ENCODE measurements at regions not wholly inside any gene's neighbourhood (a gene's known extent, or its start where the extent isn't known, plus 50 kb on each side); places are given as distances from the start of the nearest gene placed in this dataset.
"Not testable (repeated sequence)": the region's sequence is repeated elsewhere in the genome, so short reads cannot be mapped to it uniquely, and the experiment has no call there.

- H3K9ac ChIP-seq (ENCODE audit: low read length); H3K36me3 ChIP-seq (ENCODE audit: insufficient read depth, low read length); H3K27me3 ChIP-seq (ENCODE audit: control insufficient read depth in 1 of 2, insufficient read depth in 2 of 2, low read length in 2 of 2); H3K9me3 ChIP-seq (ENCODE audit: low read length); H3K27ac ChIP-seq (ENCODE audit: low read depth, low read length); H3K4me3 ChIP-seq (ENCODE audit: low read depth in 1 of 2, low read length in 2 of 2): not testable (repeated sequence)
- H3K4me1 ChIP-seq (ENCODE audit: insufficient read depth, low read length): peaks cover 37% of the 10 kb centered on the region
Observed at GRCh38 chr16:29289516-29290239, 116.8 kb downstream of the NPIPB11 start.

- not testable (repeated sequence) for H3K9ac ChIP-seq (ENCODE audit: low read length); H3K9me3 ChIP-seq (ENCODE audit: low read length); H3K27me3 ChIP-seq (ENCODE audit: control insufficient read depth in 1 of 2, insufficient read depth in 2 of 2, low read length in 2 of 2); H3K36me3 ChIP-seq (ENCODE audit: insufficient read depth, low read length)
- peak overlapping the region in 1 of 2 donors; percentile 11 for H3K4me3 ChIP-seq (ENCODE audit: low read depth in 1 of 2, low read length in 2 of 2)
- peak overlapping the region; percentile 39 for H3K27ac ChIP-seq (ENCODE audit: low read depth, low read length)
- H3K4me1 ChIP-seq (ENCODE audit: insufficient read depth, low read length): peaks cover 37% of the 10 kb centered on the region
Observed at GRCh38 chr16:29288711-29289474, 117.6 kb downstream of the NPIPB11 start.

GRCh38 chr16:29287871-29288535, 118.5 kb downstream of the NPIPB11 start:
- H3K27me3 ChIP-seq (ENCODE audit: control insufficient read depth in 1 of 2, insufficient read depth in 2 of 2, low read length in 2 of 2); H3K36me3 ChIP-seq (ENCODE audit: insufficient read depth, low read length); H3K4me3 ChIP-seq (ENCODE audit: low read depth in 1 of 2, low read length in 2 of 2); H3K27ac ChIP-seq (ENCODE audit: low read depth, low read length); H3K9me3 ChIP-seq (ENCODE audit: low read length); H3K9ac ChIP-seq (ENCODE audit: low read length): not testable (repeated sequence)
- peaks cover 37% of the 10 kb centered on the region for H3K4me1 ChIP-seq (ENCODE audit: insufficient read depth, low read length)

DNA sequence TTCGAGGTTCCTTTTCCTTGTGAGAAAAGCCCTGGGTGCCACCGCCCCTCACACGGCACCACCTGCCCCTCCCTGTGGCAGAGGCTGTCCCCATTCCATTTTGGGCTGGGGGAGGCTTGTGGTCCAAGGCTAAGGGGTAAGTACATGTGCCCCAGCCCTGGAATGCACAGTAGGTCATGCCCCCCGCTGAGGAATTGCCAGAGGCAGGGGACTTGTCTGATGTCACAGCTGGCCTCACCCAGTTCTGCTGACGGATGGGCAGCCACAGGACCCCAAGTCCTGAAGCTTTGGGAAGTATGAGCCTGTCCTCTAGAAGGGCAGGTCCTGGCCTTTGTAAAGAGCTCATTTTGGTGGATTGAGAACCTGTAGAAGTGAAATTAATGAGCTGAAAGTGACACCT, 119.3 kb downstream of the NPIPB11 start:
- peaks cover 37% of the 10 kb centered on the region for H3K4me1 ChIP-seq (ENCODE audit: insufficient read depth, low read length)
- H3K9me3 ChIP-seq (ENCODE audit: low read length); H3K27ac ChIP-seq (ENCODE audit: low read depth, low read length); H3K9ac ChIP-seq (ENCODE audit: low read length); H3K36me3 ChIP-seq (ENCODE audit: insufficient read depth, low read length); H3K4me3 ChIP-seq (ENCODE audit: low read depth in 1 of 2, low read length in 2 of 2); H3K27me3 ChIP-seq (ENCODE audit: control insufficient read depth in 1 of 2, insufficient read depth in 2 of 2, low read length in 2 of 2): not testable (repeated sequence)

- not testable (repeated sequence) for H3K27me3 ChIP-seq (ENCODE audit: control insufficient read depth in 1 of 2, insufficient read depth in 2 of 2, low read length in 2 of 2); H3K36me3 ChIP-seq (ENCODE audit: insufficient read depth, low read length); H3K9ac ChIP-seq (ENCODE audit: low read length); H3K27ac ChIP-seq (ENCODE audit: low read depth, low read length); H3K4me3 ChIP-seq (ENCODE audit: low read depth in 1 of 2, low read length in 2 of 2); H3K9me3 ChIP-seq (ENCODE audit: low read length)
- peaks cover 35% of the 10 kb centered on the region for H3K4me1 ChIP-seq (ENCODE audit: insufficient read depth, low read length)
Observed at GRCh38 chr16:29286796-29287195, 119.7 kb downstream of the NPIPB11 start.

GRCh38 chr16:29286161-29286560, 120.3 kb downstream of the NPIPB11 start:
- H3K27ac ChIP-seq (ENCODE audit: low read depth, low read length); H3K9ac ChIP-seq (ENCODE audit: low read length); H3K27me3 ChIP-seq (ENCODE audit: control insufficient read depth in 1 of 2, insufficient read depth in 2 of 2, low read length in 2 of 2); H3K4me3 ChIP-seq (ENCODE audit: low read depth in 1 of 2, low read length in 2 of 2); H3K9me3 ChIP-seq (ENCODE audit: low read length); H3K36me3 ChIP-seq (ENCODE audit: insufficient read depth, low read length): not testable (repeated sequence)
- H3K4me1 ChIP-seq (ENCODE audit: insufficient read depth, low read length): peaks cover 28% of the 10 kb centered on the region

GRCh38 chr16:29285151-29285885, 121.2 kb downstream of the NPIPB11 start:
- H3K27me3 ChIP-seq (ENCODE audit: control insufficient read depth in 1 of 2, insufficient read depth in 2 of 2, low read length in 2 of 2); H3K36me3 ChIP-seq (ENCODE audit: insufficient read depth, low read length); H3K4me3 ChIP-seq (ENCODE audit: low read depth in 1 of 2, low read length in 2 of 2); H3K9ac ChIP-seq (ENCODE audit: low read length); H3K9me3 ChIP-seq (ENCODE audit: low read length); H3K27ac ChIP-seq (ENCODE audit: low read depth, low read length): not testable (repeated sequence)
- H3K4me1 ChIP-seq (ENCODE audit: insufficient read depth, low read length): peaks cover 22% of the 10 kb centered on the region

GRCh38 chr16:29284723-29285122, 121.8 kb downstream of the NPIPB11 start:
- H3K9me3 ChIP-seq (ENCODE audit: low read length); H3K27ac ChIP-seq (ENCODE audit: low read depth, low read length); H3K4me3 ChIP-seq (ENCODE audit: low read depth in 1 of 2, low read length in 2 of 2); H3K9ac ChIP-seq (ENCODE audit: low read length); H3K27me3 ChIP-seq (ENCODE audit: control insufficient read depth in 1 of 2, insufficient read depth in 2 of 2, low read length in 2 of 2); H3K36me3 ChIP-seq (ENCODE audit: insufficient read depth, low read length): not testable (repeated sequence)
- peaks cover 21% of the 10 kb centered on the region for H3K4me1 ChIP-seq (ENCODE audit: insufficient read depth, low read length)

DNA sequence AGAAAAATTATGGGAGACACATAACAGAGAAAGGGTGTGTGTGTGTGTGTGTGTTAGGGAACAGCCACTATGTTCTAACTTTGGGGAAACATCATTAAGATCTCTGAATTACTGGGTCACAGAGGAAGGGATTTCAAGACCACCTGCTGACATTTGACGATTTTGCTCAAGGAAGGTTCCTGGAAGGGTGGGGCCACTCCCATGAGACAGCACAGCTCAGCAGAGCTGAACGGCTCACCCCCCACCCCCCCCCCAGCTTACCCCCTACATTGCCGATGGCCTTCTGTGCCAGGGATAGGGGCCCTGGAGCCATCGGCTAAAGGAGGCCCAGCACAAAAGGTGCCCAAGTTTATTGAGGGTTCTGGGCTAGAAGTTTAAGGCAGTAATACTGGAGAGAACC, 122.4 kb downstream of the NPIPB11 start:
- H3K27ac ChIP-seq (ENCODE audit: low read depth, low read length); H3K9ac ChIP-seq (ENCODE audit: low read length); H3K4me3 ChIP-seq (ENCODE audit: low read depth in 1 of 2, low read length in 2 of 2); H3K36me3 ChIP-seq (ENCODE audit: insufficient read depth, low read length); H3K27me3 ChIP-seq (ENCODE audit: control insufficient read depth in 1 of 2, insufficient read depth in 2 of 2, low read length in 2 of 2); H3K9me3 ChIP-seq (ENCODE audit: low read length): not testable (repeated sequence)
- peaks cover 16% of the 10 kb centered on the region for H3K4me1 ChIP-seq (ENCODE audit: insufficient read depth, low read length)

GRCh38 chr16:29278097-29278871, 128.2 kb downstream of the NPIPB11 start:
- not testable (repeated sequence) for H3K9ac ChIP-seq (ENCODE audit: low read length); H3K9me3 ChIP-seq (ENCODE audit: low read length); H3K36me3 ChIP-seq (ENCODE audit: insufficient read depth, low read length); H3K4me1 ChIP-seq (ENCODE audit: insufficient read depth, low read length); H3K27me3 ChIP-seq (ENCODE audit: control insufficient read depth in 1 of 2, insufficient read depth in 2 of 2, low read length in 2 of 2); H3K4me3 ChIP-seq (ENCODE audit: low read depth in 1 of 2, low read length in 2 of 2); H3K27ac ChIP-seq (ENCODE audit: low read depth, low read length)

- not testable (repeated sequence) for H3K27me3 ChIP-seq (ENCODE audit: control insufficient read depth in 1 of 2, insufficient read depth in 2 of 2, low read length in 2 of 2); H3K9me3 ChIP-seq (ENCODE audit: low read length); H3K36me3 ChIP-seq (ENCODE audit: insufficient read depth, low read length); H3K27ac ChIP-seq (ENCODE audit: low read depth, low read length); H3K4me3 ChIP-seq (ENCODE audit: low read depth in 1 of 2, low read length in 2 of 2); H3K4me1 ChIP-seq (ENCODE audit: insufficient read depth, low read length); H3K9ac ChIP-seq (ENCODE audit: low read length)
Observed at GRCh38 chr16:29276446-29276845, 130.1 kb downstream of the NPIPB11 start.

Data from muscle layer of colon (tissue), 2 donors.